Urothelium cell line (cell line): ENCODE measurements at regions not wholly inside any gene's neighbourhood (a gene's known extent, or its start where the extent isn't known, plus 50 kb on each side); places are given as distances from the start of the nearest gene placed in this dataset.

ENCODE experiments used
- DNase-seq: peaks from one replicate; pipeline ENCODE4 v3.0.0; 2011; ENCODE audit warnings: low spot score, mixed read lengths
- FAIRE-seq: peaks from 2 replicates; lab custom pipeline; 2011; peaks lifted over from hg19 to GRCh38; lab: Jason Lieb, UNC

DNA sequence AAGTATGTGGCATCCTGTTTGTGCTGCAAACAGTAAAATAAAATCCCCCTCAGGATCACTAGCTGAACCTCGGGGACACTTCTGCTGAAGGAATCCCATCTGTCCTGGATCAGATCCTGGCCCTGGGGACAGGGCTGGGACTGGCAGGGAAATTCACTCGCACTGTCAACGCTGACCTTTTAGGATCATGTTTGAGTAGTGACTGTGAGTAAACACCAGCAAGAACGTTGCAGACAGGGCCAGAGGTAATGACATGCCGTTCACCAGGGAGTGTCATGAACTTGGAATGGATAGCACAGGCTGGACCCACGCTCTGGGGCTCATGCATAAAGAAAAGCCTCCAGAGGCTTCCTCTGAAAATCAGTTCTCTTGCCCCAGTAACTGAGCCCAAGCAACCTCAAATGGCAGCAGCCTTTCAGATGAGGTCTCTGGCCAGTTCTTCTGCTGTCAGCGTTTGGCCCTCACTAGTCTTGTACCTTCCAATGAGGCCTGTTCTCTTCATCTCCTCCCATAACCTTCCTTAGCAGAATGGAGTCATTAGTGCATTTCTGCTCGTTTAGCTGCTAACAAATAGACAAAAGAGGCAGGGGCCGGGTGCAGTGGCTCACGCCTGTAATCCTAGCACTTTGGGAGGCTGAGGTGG is 51.0 kb upstream of the BARX2 start:
- FAIRE-seq (no peak), DNase-seq (no peak)

DNA sequence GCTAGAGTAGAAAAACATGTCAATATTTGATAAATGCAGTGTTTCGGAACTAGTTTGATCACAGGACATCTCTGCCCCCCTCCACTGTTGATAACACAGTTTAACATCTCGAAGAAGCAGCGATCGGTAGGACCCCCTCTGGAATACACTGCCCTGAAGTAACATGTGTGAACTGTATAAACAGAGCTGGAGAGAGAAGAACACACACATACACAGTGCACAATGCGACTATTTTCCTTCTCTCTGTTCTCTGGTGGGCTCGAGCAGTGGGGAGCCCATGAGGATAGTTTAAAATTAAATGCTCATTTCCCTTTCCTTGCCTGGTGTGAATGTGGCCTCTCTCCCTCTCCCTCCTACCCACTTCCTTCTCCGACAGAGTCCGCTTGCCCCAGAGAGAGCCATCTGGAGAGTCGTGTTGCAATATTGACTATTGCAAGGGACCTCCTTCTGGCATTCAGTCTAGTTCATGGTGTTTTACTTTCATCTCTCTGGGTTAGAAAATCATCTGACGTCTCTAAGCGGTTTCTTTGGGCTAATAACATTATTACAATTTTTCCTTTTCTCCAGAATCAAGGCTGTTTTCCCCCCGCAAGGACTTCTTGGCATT is 51.6 kb upstream of the BARX2 start:
- no peak for DNase-seq
- FAIRE-seq: no peak

DNA sequence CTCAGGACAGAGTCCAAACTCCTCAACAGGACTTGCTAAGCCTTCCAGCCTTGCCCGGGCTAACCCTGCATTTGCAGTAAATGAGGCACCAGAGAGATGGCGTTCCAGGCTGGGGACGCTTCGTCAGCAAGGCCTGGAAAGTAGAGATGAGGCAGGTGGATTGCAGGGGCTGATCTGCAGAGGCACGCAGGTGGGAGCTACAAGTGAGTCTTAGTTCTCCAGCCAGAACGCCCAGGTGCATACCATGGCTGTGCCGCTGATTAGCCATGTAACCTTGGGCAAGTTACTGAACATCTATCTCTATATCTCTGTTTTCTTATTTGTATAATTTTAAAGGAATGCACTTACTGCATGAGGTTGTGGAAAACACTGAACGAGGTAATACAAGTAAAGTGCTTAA is 52.7 kb upstream of the BARX2 start:
- DNase-seq: no peak
- FAIRE-seq: no peak

DNA sequence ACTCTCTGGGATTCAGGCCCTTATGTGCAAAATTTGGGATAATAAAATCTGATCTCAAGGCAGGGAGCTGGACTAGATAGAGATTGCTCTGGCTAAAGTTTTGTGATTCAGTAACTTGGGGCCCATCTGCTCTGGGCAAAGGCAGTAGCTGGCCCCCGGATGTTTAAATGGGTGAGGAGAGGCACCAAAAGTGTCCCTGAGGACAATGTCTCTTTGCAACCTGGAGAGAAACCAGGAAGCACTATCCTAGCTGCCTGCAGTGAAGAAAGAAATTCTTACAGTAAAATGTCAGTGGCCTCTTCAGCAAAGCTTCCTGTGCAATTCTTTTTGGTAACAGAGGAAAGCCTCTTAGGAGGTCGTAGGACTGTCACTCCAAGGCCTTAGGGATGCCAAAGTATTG is 54.6 kb upstream of the BARX2 start:
- DNase-seq (no peak), FAIRE-seq (no peak)

DNA sequence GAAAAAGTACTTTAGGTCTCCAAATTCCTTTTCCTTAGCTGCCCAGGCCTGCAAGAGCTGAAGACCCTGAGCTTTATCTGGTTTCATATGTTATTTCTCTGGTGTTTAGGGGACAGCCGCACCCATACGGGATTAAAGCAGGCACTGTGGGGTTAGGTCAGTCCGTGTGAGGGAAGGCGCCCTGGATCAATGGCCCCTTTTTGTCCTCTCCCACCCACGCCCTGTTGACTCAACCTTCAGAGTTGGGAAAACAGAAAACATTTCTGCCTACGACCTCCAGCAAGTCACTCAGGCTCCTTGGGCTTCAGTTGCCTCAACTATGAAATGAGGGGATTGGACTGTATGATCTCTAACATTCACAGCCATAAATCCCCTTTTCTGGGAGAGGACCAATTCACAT is 55.2 kb upstream of the BARX2 start:
- DNase-seq (no peak), FAIRE-seq (no peak)

DNA sequence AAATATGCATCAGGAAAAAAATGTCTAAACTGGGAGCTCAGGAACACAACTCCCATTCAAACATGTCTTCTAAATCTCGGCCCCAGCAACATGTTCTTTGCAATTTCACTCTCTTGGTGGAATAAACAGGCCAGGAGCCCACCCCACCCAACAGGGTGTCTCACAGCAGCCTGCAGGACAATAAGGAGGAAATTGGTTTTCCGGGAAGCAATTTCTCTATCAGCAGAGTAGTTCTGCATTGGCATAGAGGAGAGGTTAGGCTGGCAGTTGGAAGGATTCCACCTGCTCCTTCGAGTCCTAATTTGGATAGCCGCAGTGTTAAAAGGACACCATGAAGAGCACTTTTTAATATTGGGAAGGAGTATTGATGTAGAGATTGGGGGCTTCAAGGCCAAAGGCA is 55.9 kb upstream of the BARX2 start:
- FAIRE-seq (no peak), DNase-seq (no peak)

DNA sequence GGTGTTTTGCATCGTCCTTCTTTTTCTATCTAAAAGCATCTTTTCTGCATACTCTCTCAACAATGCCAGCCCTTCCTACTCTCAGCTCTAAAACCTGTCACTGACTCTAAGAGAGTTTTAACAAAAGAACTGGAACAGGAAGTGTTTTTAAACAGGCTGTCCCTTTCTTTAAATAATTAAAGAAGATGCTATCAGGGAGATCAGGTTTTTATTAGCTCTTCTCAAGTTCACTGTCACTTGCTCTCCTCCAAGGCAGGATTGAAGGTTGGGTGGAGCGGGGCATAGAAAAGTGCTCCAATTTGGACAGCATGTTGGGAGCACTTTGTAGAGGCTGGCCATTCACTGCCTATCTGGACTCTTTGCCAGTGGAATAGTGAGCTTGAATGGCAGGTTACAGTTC is 56.4 kb upstream of the BARX2 start:
- FAIRE-seq (no peak), DNase-seq (no peak)

DNA sequence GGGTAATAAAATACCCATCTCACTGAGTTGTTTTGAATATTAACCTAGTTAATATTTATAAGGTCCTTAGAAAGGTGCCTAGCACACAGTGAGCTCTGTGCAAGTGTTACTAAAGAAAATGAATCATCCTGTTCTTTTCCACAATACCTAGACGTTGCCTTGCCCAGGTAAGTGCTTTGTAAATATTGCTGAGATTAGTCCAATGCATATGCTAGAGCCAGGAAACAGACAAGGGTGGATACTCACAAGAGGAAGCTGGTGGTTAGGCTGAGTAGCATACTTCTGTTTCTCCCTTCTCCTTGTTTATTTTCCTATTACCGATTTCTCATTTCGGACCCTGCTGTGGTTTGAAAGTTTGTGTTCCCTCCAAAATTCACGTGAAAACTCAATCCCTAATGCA is 58.1 kb upstream of the BARX2 start:
- DNase-seq (no peak), FAIRE-seq (no peak)

DNA sequence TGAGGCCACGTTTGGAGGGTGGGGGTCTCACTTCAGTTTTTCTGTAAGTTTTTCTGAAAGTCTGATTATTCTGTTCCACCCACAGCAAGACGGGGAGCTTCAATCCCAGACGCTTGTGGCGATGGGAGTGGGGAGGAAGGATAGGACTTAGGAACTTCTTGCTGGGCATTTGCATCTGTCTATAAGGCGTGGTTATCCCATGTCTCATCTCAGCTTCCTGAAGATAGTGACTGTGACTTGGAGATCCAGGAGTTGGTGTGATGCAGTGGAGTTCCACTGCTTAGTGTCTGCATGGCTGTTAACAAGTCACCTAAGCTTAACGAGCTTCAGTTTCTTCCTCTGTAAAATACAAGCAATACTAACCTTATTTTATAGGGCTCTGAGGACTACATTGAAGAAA is 58.9 kb upstream of the BARX2 start:
- no peak for FAIRE-seq

DNA sequence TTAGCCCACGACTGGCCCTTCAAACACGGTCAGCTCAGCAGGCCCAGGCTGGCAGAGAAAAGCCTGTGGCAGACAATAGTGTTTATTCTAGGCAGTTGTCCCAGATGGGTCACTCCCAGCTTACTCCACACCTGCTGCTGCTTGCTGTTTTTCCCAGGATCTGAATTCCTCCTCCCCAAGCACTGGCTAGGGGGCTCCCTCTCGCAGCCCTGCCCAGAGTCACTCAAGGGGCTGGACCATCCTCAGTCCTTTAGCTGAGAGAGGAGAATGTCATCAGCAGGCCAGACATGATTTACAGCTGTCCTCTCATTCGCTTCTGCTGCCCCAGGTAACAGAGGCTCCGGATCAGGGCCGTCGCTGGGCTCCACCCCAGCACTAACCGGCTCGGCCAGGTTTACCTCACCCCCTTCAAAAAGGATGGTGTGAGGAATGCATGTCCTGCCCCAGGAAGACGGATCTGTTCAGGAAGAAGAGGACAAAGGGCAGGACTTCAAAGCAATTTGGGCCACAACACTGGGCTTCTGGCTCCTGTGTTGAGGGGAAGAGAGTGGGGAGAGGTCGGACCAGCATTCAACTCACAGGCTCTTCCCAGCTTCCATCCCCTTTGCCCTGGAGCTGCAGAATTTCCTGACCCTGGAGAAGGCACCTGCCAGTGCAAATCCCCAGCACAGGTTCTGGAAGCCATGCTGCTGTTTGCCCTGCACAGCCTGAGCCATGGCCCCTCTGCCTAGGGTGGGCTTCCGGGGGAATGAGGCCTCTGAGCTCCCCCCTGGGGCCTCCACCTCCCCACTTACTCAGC is 59.7 kb upstream of the BARX2 start:
- DNase-seq (no peak), FAIRE-seq (no peak)

More for the DNA sequence above, 58.9 kb upstream of the BARX2 start:
- DNase-seq: no peak

DNA sequence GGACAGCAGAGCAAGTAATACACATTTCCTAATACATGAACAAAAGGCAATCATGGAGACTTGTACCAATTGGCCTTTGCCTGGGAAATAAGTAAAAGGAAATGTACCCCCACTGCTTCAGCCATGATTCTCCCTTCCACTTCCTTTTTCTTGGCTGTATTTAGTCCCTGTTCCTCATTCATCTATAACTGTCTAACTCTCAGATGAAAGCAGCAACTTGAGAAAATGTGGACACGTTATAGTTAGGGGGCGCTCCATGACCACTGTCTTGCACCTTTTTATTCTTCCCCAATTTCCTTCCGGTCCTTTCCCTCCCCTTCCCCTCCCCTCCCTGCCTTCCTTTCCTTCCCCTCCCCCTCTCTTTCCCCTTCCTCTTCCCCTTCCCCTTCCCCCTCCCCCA is 61.3 kb upstream of the BARX2 start:
- FAIRE-seq (no peak), DNase-seq (no peak)

DNA sequence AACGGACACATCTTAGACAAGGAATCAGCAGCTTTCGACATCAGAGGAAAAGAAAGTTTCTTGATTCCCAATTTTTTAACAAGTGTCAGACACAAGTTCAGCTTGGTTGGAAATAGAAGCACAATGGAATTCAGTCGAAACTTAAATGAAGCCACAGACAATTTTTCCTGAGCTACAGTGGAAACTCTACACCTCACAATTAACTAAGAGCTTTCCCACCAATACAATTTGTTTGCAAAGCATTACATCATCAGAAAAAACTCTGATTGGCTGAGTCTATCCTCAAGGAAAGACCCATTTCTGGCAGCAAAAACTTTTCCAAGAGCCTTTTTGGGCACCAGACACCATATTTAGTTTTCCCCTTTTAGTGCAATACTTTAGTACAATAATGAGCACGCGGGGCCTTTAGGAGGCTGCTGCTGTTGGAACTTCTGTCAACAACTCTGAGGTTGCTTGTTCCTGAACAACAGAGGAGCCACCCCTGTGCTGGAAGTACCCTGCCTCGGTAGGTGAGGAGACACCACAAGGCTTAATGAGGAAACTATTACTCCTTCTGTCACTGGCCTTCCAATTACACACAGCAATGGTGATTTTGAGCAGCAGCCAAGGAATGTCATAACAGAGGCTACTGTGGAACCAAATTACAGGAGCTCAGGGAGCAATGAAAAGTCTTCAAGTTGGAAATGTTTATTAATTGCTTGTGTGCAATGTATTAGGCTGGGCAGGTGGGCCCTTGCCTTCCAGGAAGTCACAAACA is 61.9 kb upstream of the BARX2 start:
- FAIRE-seq: no peak
- no peak for DNase-seq

DNA sequence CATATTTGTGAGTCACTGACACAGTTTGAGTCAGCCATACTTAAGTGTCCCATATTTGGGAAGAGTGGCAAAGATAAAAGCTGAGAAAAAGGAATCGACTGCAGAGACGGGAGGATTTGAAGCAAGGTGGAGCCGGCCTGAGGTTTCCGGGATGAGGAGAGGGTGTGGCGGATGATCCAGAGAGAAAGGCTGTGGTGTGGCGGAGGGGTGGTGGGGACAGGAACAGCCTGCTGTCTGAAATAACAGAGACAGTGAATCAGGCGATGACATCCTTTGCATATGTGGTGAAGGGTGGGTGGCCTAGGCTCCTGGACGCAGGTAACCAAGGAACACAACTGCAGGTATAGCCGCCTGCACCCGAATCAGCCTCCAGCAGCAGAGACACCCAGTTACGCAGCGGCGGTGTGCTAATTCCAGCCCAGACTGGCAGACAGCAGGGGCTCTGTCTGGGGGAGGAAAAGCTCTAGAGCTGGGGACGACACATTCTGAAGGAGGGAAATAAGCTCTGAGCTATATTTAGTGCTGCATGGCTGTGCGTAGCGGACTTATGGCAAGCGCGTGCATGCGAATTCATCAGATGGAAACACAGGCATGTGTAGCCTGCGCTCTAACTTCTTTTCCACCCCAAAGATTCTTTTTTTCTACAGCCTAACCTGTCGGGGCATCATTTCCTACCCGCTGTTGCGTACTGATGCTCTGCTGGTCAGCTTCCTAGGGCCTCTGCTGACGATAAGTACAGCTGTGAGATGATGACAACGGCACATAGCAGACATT is 62.7 kb upstream of the BARX2 start:
- FAIRE-seq (no peak), DNase-seq (no peak)

DNA sequence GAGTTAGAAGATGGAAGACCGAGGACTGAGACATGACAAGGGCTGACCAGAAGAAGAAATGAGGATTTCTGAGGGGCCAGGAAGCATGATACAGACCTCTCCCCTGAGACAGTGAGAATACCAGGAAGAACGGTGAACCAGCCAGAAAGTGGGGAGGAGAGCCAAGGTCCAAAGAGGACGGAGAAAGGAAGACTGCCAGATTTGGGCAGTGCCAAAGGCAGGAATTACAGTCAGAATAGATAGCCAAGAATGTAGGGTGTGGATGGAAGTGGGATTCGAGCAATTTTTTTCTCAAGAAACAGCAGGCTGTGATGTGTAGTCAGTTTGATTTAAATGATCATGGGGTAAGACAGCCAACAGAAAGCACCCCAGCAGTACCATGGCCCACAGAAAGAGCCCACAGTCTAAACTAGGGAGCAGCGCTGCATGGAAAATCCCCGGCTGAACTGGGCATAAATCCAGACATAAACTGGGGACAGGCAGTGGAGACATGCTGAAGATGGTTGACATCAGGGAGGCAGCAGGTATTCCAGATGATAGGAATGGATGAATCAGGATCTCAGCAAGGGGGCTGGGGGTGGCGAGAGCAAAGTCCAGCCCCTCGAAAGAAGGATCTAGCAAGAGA is 67.3 kb upstream of the BARX2 start:
- no peak for DNase-seq
- FAIRE-seq: no peak

DNA sequence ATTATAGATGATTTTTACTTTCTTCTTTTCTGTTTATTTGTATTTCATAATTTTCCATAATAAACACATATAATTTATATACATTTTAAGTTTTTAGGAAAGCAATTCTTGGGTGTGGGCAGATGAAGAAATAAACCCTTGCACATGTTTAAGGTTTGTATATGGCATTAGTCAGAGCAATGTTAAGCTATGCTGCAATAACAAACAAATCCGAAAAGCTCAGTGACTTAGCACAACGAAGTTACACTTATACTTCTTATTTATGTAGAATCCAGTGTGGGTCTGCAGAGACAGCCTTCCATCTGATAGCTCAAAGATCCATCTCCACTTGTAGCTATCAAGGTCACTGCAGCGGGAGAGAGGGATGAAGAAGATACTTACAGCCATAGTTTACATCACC is 68.5 kb upstream of the BARX2 start:
- no peak for FAIRE-seq

DNA sequence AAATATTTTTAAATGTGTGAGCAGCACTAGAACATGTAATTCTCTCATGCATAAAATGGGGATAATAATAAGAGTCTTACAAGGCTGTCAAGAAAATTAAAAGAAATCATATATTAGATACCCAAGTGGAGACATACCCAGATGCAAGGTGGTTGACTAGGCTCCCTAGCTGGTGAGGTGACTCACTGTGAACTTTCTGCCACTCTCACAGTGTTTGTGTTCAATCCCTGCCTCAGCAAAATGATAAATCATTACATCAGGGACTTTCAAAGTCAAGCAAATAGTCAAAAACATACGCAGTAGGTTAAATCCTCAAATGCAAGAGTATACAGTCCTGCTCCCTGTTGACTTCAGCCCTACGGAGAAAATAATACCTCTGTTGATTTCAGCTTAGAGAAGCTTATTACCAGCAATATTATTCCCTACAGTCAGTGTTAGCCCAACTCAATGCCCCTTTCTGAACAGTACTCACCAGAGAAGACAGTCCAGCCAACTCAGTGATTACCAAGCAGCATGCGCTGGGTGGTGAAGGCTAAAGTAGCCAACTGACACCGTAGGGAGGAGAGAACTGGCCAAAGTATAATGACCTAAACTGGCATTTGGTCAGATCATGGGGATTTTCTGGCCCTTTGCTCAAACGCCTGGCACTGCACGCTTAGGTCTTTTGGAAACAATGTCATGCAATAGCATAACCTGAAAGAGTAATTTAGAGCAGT is 73.1 kb upstream of the BARX2 start:
- DNase-seq (no peak), FAIRE-seq (no peak)

More for the DNA sequence above, 68.5 kb upstream of the BARX2 start:
- no peak for DNase-seq

DNA sequence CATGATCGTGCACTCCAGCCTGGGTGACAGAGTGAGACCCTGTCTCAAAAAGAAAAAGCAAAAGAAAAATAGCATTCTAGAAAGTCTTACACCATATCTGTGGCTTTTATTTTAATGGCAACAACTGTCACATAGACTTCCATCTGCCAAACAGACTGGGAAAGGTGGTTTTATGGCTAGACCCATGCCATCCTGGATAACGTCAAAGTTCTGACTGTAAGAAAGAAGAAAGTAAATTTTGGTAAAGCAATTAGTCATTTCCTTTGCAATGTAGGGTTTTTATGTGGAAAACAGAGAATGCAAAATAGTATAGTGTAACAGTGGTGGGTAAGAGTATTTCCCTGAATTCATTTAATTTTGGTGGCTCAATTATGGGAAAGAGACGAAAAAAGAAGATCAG is 75.5 kb upstream of the BARX2 start:
- FAIRE-seq: no peak
- DNase-seq: no peak

DNA sequence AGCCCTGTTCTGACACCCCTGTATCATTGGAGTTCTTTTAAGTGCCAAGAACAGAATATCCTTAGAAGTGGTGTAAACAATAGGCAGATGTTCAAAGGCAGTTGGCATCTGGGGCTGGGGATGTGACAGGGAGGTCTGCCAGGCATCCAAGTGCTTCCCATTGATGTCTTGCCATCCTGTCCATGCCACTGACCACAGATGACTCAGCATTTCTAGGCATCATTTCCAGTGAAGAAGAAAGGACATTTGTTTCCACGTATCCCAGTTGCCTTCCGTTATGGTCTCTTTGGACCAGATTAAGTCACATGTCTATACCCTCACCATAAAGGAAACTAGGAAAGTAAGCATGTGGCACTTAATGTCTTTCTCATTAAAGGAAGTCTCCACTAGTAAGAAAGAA is 76.7 kb upstream of the BARX2 start:
- DNase-seq (peak; percentile 27), FAIRE-seq (no peak)

DNA sequence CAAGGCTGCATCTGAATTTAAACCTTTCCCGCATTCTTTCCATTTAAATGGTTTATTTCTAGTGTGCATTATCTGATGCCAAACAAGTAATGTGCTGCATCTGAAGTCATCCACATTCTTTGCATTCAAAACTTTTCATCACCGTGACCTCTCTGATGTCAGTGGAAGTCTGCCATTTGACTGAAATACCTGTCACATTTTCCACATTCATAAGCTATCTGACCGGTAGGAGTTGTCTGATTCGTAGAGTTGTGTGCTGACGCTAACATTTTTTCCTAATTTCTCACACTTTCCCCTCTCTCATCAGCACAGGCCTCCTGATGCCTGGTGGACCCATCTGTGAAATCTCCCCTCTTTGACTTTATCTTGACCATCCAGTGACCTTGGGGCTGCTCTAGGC is 79.9 kb upstream of the BARX2 start:
- DNase-seq: peak; percentile 17
- FAIRE-seq: no peak

DNA sequence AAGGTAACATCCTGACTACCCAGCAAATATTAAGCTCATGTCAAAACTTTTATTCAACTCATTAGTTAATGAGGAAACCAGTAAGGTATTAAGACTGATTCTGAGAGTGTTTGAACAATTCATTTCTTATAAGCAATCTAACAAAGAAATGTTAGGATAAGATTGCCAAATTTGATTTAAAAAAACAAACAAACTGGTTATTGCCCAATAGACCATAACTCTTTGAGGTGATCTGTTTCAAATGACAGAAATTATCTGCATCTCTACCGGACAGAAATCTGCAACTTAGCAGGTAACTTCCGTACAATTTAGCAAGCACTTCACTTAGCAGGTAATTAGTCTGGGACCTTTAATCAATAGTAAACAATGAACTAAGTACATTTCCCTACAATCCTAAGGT is 82.9 kb upstream of the BARX2 start:
- FAIRE-seq: no peak
- no peak for DNase-seq
